Trophoblast cell (in vitro differentiated cells and primary cell): ENCODE measurements at regions not wholly inside any gene's neighbourhood (a gene's known extent, or its start where the extent isn't known, plus 50 kb on each side); places are given as distances from the start of the nearest gene placed in this dataset.

ENCODE experiments used
- DNase-seq, 2 donors: peaks; one replicate each; pipeline ENCODE4 v3.0.0-alpha.2; 2016
- H2AFZ ChIP-seq: 2 replicates; pipeline ENCODE4 v1.6.1; 2013; ENCODE audit warnings: low read length, moderate library complexity, mild to moderate bottlenecking; ENCODE audit not compliant: insufficient read depth, poor library complexity
- H2AK5ac ChIP-seq: 2 replicates; pipeline ENCODE4 v1.6.1; 2013; ENCODE audit warnings: mild to moderate bottlenecking, low read length
- H2BK120ac ChIP-seq: 2 replicates; pipeline ENCODE4 v1.6.1; 2013; ENCODE audit warnings: low read length, mild to moderate bottlenecking, moderate library complexity; ENCODE audit not compliant: insufficient read depth, poor library complexity
- H2BK12ac ChIP-seq: 2 replicates; pipeline ENCODE4 v1.6.1; 2013; ENCODE audit warnings: mild to moderate bottlenecking, low read length, moderate library complexity
- H2BK5ac ChIP-seq: 2 replicates; pipeline ENCODE4 v1.6.1; 2013; ENCODE audit warnings: low read length, low read depth, moderate library complexity, mild to moderate bottlenecking; ENCODE audit not compliant: poor library complexity
- H3K14ac ChIP-seq: 2 replicates; pipeline ENCODE4 v1.6.1; 2013; ENCODE audit warnings: mild to moderate bottlenecking, low read length
- H3K18ac ChIP-seq: 2 replicates; pipeline ENCODE4 v1.6.1; 2013; ENCODE audit warnings: mild to moderate bottlenecking, low read length
- H3K23ac ChIP-seq: 2 replicates; pipeline ENCODE4 v1.6.1; 2013; ENCODE audit warnings: low read length
- H3K27ac ChIP-seq: 2 replicates; pipeline ENCODE4 v1.5.1; 2013; ENCODE audit warnings: low read depth, mild to moderate bottlenecking, inconsistent platforms, low read length, moderate library complexity
- H3K27me3 ChIP-seq: 2 replicates; pipeline ENCODE4 v1.6.1; 2013; ENCODE audit warnings: inconsistent platforms, mild to moderate bottlenecking, low read length, moderate library complexity; ENCODE audit not compliant: insufficient read depth
- H3K36me3 ChIP-seq, 2 experiments: 1 replicate in 1 of 2; 2 replicates in 1 of 2; pipeline ENCODE4 v1.6.1; 2013; ENCODE audit warnings: low read length in 2 of 2, mild to moderate bottlenecking in 2 of 2, moderate library complexity in 1 of 2; ENCODE audit not compliant: insufficient read depth in 2 of 2, control insufficient read depth in 1 of 2
- H3K4ac ChIP-seq: 2 replicates; pipeline ENCODE4 v1.6.1; 2013; ENCODE audit warnings: low read depth, mild to moderate bottlenecking, low read length, moderate library complexity
- H3K4me1 ChIP-seq, 2 experiments: 1 replicate in 1 of 2; 2 replicates in 1 of 2; pipeline ENCODE4 v1.6.1; 2013; ENCODE audit warnings: low read length in 2 of 2, mild to moderate bottlenecking in 2 of 2, moderate library complexity in 1 of 2; ENCODE audit not compliant: insufficient read depth in 2 of 2, control insufficient read depth in 1 of 2
- H3K4me2 ChIP-seq: 2 replicates; pipeline ENCODE4 v1.6.1; 2013; ENCODE audit warnings: inconsistent platforms, mild to moderate bottlenecking, low read length, moderate library complexity
- H3K4me3 ChIP-seq: 2 replicates; pipeline ENCODE4 v1.5.1; 2013; ENCODE audit warnings: mild to moderate bottlenecking, low read depth, low read length, inconsistent platforms
- H3K79me1 ChIP-seq: one replicate; pipeline ENCODE4 v1.6.1; 2013; ENCODE audit warnings: low read length
- H3K79me2 ChIP-seq: 2 replicates; pipeline ENCODE4 v1.6.1; 2013; ENCODE audit warnings: low read length, mild to moderate bottlenecking; ENCODE audit not compliant: control insufficient read depth, insufficient read depth, poor library complexity
- H3K9ac ChIP-seq: 2 replicates; pipeline ENCODE4 v1.6.1; 2013; ENCODE audit warnings: mild to moderate bottlenecking, low read length
- H3K9me3 ChIP-seq: 2 replicates; pipeline ENCODE4 v1.6.1; 2013; ENCODE audit warnings: low read depth, mild to moderate bottlenecking, control low read depth, inconsistent platforms, low read length; ENCODE audit not compliant: insufficient read depth
- H4K12ac ChIP-seq: 2 replicates; pipeline ENCODE4 v1.6.1; 2013; ENCODE audit warnings: low read depth, mild to moderate bottlenecking, low read length, moderate library complexity
- H4K8ac ChIP-seq: 2 replicates; pipeline ENCODE4 v1.6.1; 2013; ENCODE audit warnings: low read depth, mild to moderate bottlenecking, low read length, moderate library complexity
- H4K91ac ChIP-seq: one replicate; pipeline ENCODE4 v1.6.1; 2013; ENCODE audit warnings: low read depth, mild to moderate bottlenecking, low read length, moderate library complexity
- WGBS: extraction: QIAGEN DNeasy Blood & Tissue Kit; methylation state at CpG from one replicate; pipeline ENCODE4 v1.1.7; 2013; ENCODE audit warnings: missing lambda C conversion rate; ENCODE audit not compliant: insufficient read length, insufficient coverage; ENCODE audit errors: extremely low coverage; 5-methylcytosine and 5-hydroxymethylcytosine counted together

- H3K79me2 ChIP-seq: no peaks in the 10 kb centered on the region
- H3K4me2 ChIP-seq: no peak overlapping the region
- no peak overlapping the region for H4K91ac ChIP-seq
- H4K12ac ChIP-seq: no peak overlapping the region
- no peak overlapping the region for H3K4ac ChIP-seq
- H2AFZ ChIP-seq: no peak overlapping the region
- no peak overlapping the region for H2AK5ac ChIP-seq
- no peak overlapping the region for H3K4me3 ChIP-seq
- no peak overlapping the region for H3K18ac ChIP-seq
- H3K27ac ChIP-seq: no peak overlapping the region
- H3K27me3 ChIP-seq: no peaks in the 10 kb centered on the region
- H2BK120ac ChIP-seq: no peak overlapping the region
- no CpG with 5 or more reads among the region's 4 CpGs for WGBS
- no peak overlapping the region for H3K23ac ChIP-seq
- no peaks in the 10 kb centered on the region for H3K79me1 ChIP-seq
- no peaks in the 10 kb centered on the region for H3K9me3 ChIP-seq
- no peak overlapping the region for H2BK12ac ChIP-seq
- no peaks in the 10 kb centered on the region for H3K36me3 ChIP-seq
- no peak overlapping the region for H3K14ac ChIP-seq
- no peak for DNase-seq
- H4K8ac ChIP-seq: no peak overlapping the region
- H3K9ac ChIP-seq: no peak overlapping the region
- no peaks in the 10 kb centered on the region for H3K4me1 ChIP-seq
- no peak overlapping the region for H2BK5ac ChIP-seq
These were observed 408.2 kb upstream of the HS6ST1 start for GRCh38 chr2:128726911-128727310.

DNA sequence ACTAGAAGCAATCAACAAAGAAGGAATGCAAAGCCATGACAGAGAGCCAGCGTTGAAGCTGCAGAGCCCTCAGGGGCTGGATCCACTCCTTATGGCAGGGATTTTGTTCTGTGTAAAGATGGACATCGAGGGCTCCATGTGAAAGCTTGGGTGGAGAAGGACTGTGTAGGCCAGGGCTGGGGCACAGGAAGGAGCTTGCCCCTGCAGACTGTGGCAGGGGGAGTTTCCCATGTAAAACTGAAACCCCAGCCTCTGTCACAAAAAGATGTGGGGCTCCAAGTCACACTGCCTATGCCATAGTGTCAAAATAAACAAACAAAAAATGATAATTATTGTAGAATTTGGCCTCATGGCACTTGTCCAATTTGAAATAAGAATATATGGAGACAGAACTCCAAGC is 408.7 kb upstream of the HS6ST1 start:
- H4K12ac ChIP-seq: no peak overlapping the region

DNA sequence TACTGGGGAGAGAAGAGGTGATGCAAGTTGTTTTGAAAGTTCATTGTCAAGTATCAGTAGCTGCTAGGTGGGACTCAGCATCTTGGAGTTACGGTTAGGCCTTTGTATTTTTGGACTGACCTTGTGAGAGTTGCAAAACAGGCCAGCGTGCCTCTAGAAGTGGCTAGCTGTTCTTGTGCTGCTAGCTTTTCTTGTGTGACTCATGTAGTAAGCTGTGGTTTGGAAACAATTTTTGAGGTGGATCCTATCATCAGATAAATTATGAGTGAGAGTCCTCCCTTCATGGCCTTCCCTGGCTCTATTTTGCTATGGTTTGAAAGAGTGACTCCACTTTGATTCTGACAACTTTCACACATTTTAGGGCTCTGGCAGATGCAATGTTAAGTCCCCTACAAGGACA is 409.2 kb upstream of the HS6ST1 start:
- Histone ChIP-seq H3K36me3 (no peaks in the 10 kb centered on the region), H3K4ac (no peak overlapping the region), H2AK5ac (no peak overlapping the region), H3K4me2 (no peak overlapping the region), H3K4me3 (no peak overlapping the region), H3K4me1 (no peaks in the 10 kb centered on the region), H4K91ac (no peak overlapping the region), H4K12ac (no peak overlapping the region), H2BK120ac (no peak overlapping the region), H2AFZ (no peak overlapping the region), H2BK5ac (no peak overlapping the region), H4K8ac (no peak overlapping the region), H3K23ac (no peak overlapping the region), H3K18ac (no peak overlapping the region), H3K79me1 (no peaks in the 10 kb centered on the region), H2BK12ac (no peak overlapping the region), H3K79me2 (no peaks in the 10 kb centered on the region), H3K9ac (no peak overlapping the region), H3K14ac (no peak overlapping the region), H3K27ac (no peak overlapping the region), H3K9me3 (no peaks in the 10 kb centered on the region), H3K27me3 (no peaks in the 10 kb centered on the region)
- no CpG with 5 or more reads among the region's 2 CpGs for WGBS
- peak; percentile 33 to 55 for DNase-seq

More for the DNA sequence above, 408.7 kb upstream of the HS6ST1 start:
- Histone ChIP-seq H3K27ac (no peak overlapping the region), H2BK5ac (no peak overlapping the region), H2BK120ac (no peak overlapping the region), H4K91ac (no peak overlapping the region), H3K4me1 (no peaks in the 10 kb centered on the region), H2AFZ (no peak overlapping the region), H3K18ac (no peak overlapping the region), H3K79me2 (no peaks in the 10 kb centered on the region), H3K4me3 (no peak overlapping the region), H3K27me3 (no peaks in the 10 kb centered on the region), H3K9ac (no peak overlapping the region), H3K9me3 (no peaks in the 10 kb centered on the region), H3K4me2 (no peak overlapping the region), H4K8ac (no peak overlapping the region), H3K23ac (no peak overlapping the region), H3K79me1 (no peaks in the 10 kb centered on the region), H3K14ac (no peak overlapping the region), H2AK5ac (no peak overlapping the region), H2BK12ac (no peak overlapping the region), H3K36me3 (no peaks in the 10 kb centered on the region), H3K4ac (no peak overlapping the region)
- no peak for DNase-seq
- WGBS: no CpG with 5 or more reads among the region's 2 CpGs

DNA sequence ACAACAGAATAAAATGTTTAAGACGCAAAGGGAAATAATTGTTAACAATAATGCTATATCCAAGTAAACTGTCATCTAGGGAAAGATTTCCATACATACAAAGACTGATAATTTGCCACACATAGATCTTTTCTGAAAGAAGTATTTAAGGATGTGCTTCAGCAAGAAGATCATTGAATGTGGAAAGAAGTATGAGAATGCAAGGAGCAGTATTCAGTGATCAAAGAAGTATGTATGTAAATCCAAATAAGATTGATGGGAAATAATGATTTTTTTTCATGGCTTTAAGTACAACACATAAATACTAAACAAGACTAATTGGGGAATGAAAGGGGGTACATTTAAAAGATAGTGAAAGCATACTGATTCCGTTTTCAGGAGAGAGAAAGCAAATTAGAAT is 410.4 kb upstream of the HS6ST1 start:
- Histone ChIP-seq H3K9ac (no peak overlapping the region), H3K79me2 (no peaks in the 10 kb centered on the region), H4K8ac (no peak overlapping the region), H4K91ac (no peak overlapping the region), H3K4me3 (no peak overlapping the region), H3K14ac (no peak overlapping the region), H3K4ac (no peak overlapping the region), H2BK12ac (no peak overlapping the region), H2AFZ (no peak overlapping the region), H3K18ac (no peak overlapping the region), H3K79me1 (no peaks in the 10 kb centered on the region), H4K12ac (no peak overlapping the region), H2BK120ac (no peak overlapping the region), H2AK5ac (no peak overlapping the region), H3K4me2 (no peak overlapping the region), H3K27ac (no peak overlapping the region), H3K36me3 (no peaks in the 10 kb centered on the region), H2BK5ac (no peak overlapping the region), H3K27me3 (no peaks in the 10 kb centered on the region), H3K4me1 (no peaks in the 10 kb centered on the region), H3K23ac (no peak overlapping the region), H3K9me3 (no peaks in the 10 kb centered on the region)
- no peak for DNase-seq
- WGBS: no CpG with 5 or more reads among the region's 2 CpGs
